Caco-2 (cell line): ENCODE measurements at regions not wholly inside any gene's neighbourhood (a gene's known extent, or its start where the extent isn't known, plus 50 kb on each side); places are given as distances from the start of the nearest gene placed in this dataset.

ENCODE experiments used
- BruUV-seq: library from RNA; stranded (reverse); fragments of 400-500 nt; replicated peaks from 2 replicates; lab custom pipeline; 2021; lab: Mats Ljungman, UMichigan
- CTCF ChIA-PET: fragments of 300-600 bp; sonication (Branson Sonifier 250); formaldehyde crosslinking; loops from one replicate; lab custom pipeline; 2022; ENCODE audit warnings: antibody characterized with exemption; lab: Charles Lee
- POLR2A ChIA-PET: fragments of 300-600 bp; sonication (Branson Sonifier 250); formaldehyde crosslinking; loops from one replicate; lab custom pipeline; 2022; ENCODE audit warnings: antibody characterized with exemption; lab: Charles Lee
- DNase-seq, 2 experiments: peaks; one replicate each; pipeline versions ENCODE4 v3.0.0 to v3.0.0-alpha.2; 2020 to 2022
- H3K27me3 ChIP-seq: replicated peaks from 2 replicates; pipeline ENCODE4 v1.6.0; 2011; ENCODE audit warnings: low read length; ENCODE audit not compliant: control insufficient read depth, insufficient read depth
- H3K36me3 ChIP-seq: 2 replicates; pipeline ENCODE4 v1.5.1; 2011; ENCODE audit warnings: low read length; ENCODE audit not compliant: control insufficient read depth, insufficient read depth
- H3K4me1 ChIP-seq: fragments of 250-450 bp; sonication (Bioruptor Pico); 2 replicates; pipeline ENCODE4 v1.5.1; 2020; ENCODE audit warnings: mild to moderate bottlenecking
- H3K4me3 ChIP-seq: 2 replicates; pipeline ENCODE4 v1.5.1; 2011; ENCODE audit warnings: low read depth, mild to moderate bottlenecking, control low read depth, low read length
- H3K9me3 ChIP-seq: fragments of 250-450 bp; sonication (Bioruptor Pico); 2 replicates; pipeline ENCODE4 v1.5.1; 2020; ENCODE audit warnings: mild to moderate bottlenecking, moderate library complexity
- H3K27ac Mint-ChIP-seq: one replicate; pipeline ENCODE4 v1.8.0; 2022; ENCODE audit warnings: mixed read lengths; ENCODE audit not compliant: unreplicated experiment
- H3K27me3 Mint-ChIP-seq: one replicate; pipeline ENCODE4 v1.8.0; 2022; ENCODE audit warnings: mixed read lengths; ENCODE audit not compliant: insufficient read depth, unreplicated experiment
- H3K36me3 Mint-ChIP-seq: one replicate; pipeline ENCODE4 v1.8.0; 2022; ENCODE audit warnings: mild to moderate bottlenecking, mixed read lengths; ENCODE audit not compliant: insufficient read depth, unreplicated experiment
- H3K4me1 Mint-ChIP-seq: one replicate; pipeline ENCODE4 v1.8.0; 2022; ENCODE audit warnings: low read depth, mixed read lengths; ENCODE audit not compliant: unreplicated experiment
- H3K4me3 Mint-ChIP-seq: one replicate; pipeline ENCODE4 v1.8.0; 2022; ENCODE audit warnings: mild to moderate bottlenecking, moderate library complexity, mixed read lengths; ENCODE audit not compliant: unreplicated experiment
- H3K9me3 Mint-ChIP-seq: one replicate; pipeline ENCODE4 v1.8.0; 2022; ENCODE audit warnings: mixed read lengths; ENCODE audit not compliant: unreplicated experiment
- CTCF ChIP-seq, 2 experiments: fragments of 200-600 bp in 1 of 2; IDR thresholded peaks; 1 replicate in 1 of 2; 2 replicates in 1 of 2; pipeline versions ENCODE4 v1.5.1 to v1.8.0; 2011 to 2022; ENCODE audit warnings: antibody characterized with exemption in 1 of 2, control low read depth in 1 of 2, inconsistent platforms in 1 of 2, low read depth in 1 of 2, low read length in 1 of 2, mild to moderate bottlenecking in 1 of 2, moderate library complexity in 1 of 2; ENCODE audit not compliant: insufficient read depth in 1 of 2, severe bottlenecking in 1 of 2, unreplicated experiment in 1 of 2
- intact Hi-C: fragments of 100-400 bp; cut with micrococcal nuclease; formaldehyde crosslinking; loops from one replicate; pipeline ENCODE4 v1.10.0; 2022; ENCODE audit not compliant: unreplicated experiment

DNA sequence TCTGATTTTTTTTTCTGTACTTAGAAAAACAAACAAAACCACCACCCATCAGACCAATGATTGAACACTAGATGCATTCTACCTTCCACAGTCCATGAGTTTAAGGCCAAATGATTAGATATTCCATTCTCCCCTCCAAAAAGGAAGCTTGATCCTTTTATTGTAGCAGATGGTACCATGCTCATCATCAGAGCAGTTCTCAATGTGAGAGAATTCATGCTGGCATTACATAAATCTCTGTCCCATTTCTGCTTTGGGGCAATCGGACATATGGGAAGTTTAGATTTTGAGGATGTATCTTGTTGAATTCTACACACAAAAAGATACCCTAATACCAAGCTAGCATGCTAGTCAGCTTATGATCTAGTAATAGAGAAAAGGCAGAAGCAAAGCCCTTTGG, 186.6 kb downstream of the RAD51AP2 start:
- no peak overlapping the region for H3K4me3 ChIP-seq
- DNase-seq = no peak
- CTCF ChIA-PET = no interaction called here
- no peaks in the 10 kb centered on the region for H3K36me3 Mint-ChIP-seq
- H3K9me3 ChIP-seq = no peaks in the 10 kb centered on the region
- no peaks in the 10 kb centered on the region for H3K4me1 Mint-ChIP-seq
- TF ChIP-seq CTCF (IDR thresholded peaks at IDR 0.05; ENCODE audit: insufficient read depth in 1 of 2, low read depth in 1 of 2, low read length in 1 of 2, severe bottlenecking in 1 of 2, unreplicated experiment in 1 of 2) = no peak
- H3K9me3 Mint-ChIP-seq = no peaks in the 10 kb centered on the region
- no peaks in the 10 kb centered on the region for H3K4me1 ChIP-seq
- H3K27ac Mint-ChIP-seq = no peak overlapping the region
- POLR2A ChIA-PET = no interaction called here
- no peaks in the 10 kb centered on the region for H3K27me3 ChIP-seq
- no peak overlapping the region for H3K4me3 Mint-ChIP-seq
- BruUV-seq = no TSS peak
- H3K27me3 Mint-ChIP-seq = peaks cover 3% of the 10 kb centered on the region
- intact Hi-C loops = no loop called here
- no peaks in the 10 kb centered on the region for H3K36me3 ChIP-seq

GRCh38 chr2:17328161-17328560, 190.1 kb downstream of the RAD51AP2 start:
- Mint-ChIP-seq H3K9me3 (no peaks in the 10 kb centered on the region), H3K36me3 (no peaks in the 10 kb centered on the region), H3K27ac (no peak overlapping the region), H3K4me3 (no peak overlapping the region), H3K27me3 (peaks cover 3% of the 10 kb centered on the region), H3K4me1 (no peaks in the 10 kb centered on the region)
- DNase-seq = no peak
- H3K27me3 ChIP-seq = no peaks in the 10 kb centered on the region
- H3K4me1 ChIP-seq = no peaks in the 10 kb centered on the region
- ChIA-PET CTCF (no interaction called here), POLR2A (no interaction called here)
- H3K36me3 ChIP-seq = no peaks in the 10 kb centered on the region
- no TSS peak for BruUV-seq
- TF ChIP-seq CTCF (IDR thresholded peaks at IDR 0.05; ENCODE audit: insufficient read depth in 1 of 2, low read depth in 1 of 2, low read length in 1 of 2, severe bottlenecking in 1 of 2, unreplicated experiment in 1 of 2) = no peak
- intact Hi-C loops = no loop called here
- H3K9me3 ChIP-seq = no peaks in the 10 kb centered on the region
- no peak overlapping the region for H3K4me3 ChIP-seq

GRCh38 chr2:17327649-17328048, 190.6 kb downstream of the RAD51AP2 start:
- no peak for TF ChIP-seq CTCF (IDR thresholded peaks at IDR 0.05; ENCODE audit: insufficient read depth in 1 of 2, low read depth in 1 of 2, low read length in 1 of 2, severe bottlenecking in 1 of 2, unreplicated experiment in 1 of 2)
- Mint-ChIP-seq H3K27me3 (peaks cover 3% of the 10 kb centered on the region), H3K4me3 (no peak overlapping the region), H3K36me3 (no peaks in the 10 kb centered on the region), H3K9me3 (no peaks in the 10 kb centered on the region), H3K27ac (no peak overlapping the region), H3K4me1 (no peaks in the 10 kb centered on the region)
- ChIA-PET POLR2A (no interaction called here), CTCF (no interaction called here)
- no peaks in the 10 kb centered on the region for H3K9me3 ChIP-seq
- H3K36me3 ChIP-seq = no peaks in the 10 kb centered on the region
- no peaks in the 10 kb centered on the region for H3K4me1 ChIP-seq
- H3K27me3 ChIP-seq = no peaks in the 10 kb centered on the region
- no peak for DNase-seq
- intact Hi-C loops = no loop called here
- BruUV-seq = no TSS peak
- H3K4me3 ChIP-seq = no peak overlapping the region
